ENCODE measurements at regions not wholly inside any gene's neighbourhood (a gene's known extent, or its start where the extent isn't known, plus 50 kb on each side); places are given as distances from the start of the nearest gene placed in this dataset.

- POLR2A ChIA-PET = no interaction called here
- intact Hi-C loops (cut with micrococcal nuclease) = no loop called here
These were observed 216.8 kb downstream of the NXNL2 start for GRCh38 chr9:88751781-88752180.

More at GRCh38 chr9:88751781-88752180, 216.8 kb downstream of the NXNL2 start:
- BruUV-seq (replicated peaks) = no TSS peak
- Histone ChIP-seq H2AFZ (ENCODE audit: low read depth, low read length) (no peak overlapping the region), H3K4me1 (ENCODE audit: control insufficient read depth, extremely low read depth, insufficient read depth, low read length) (peaks cover 4% of the 10 kb centered on the region), H3K9me3 (replicated peaks; ENCODE audit: control insufficient read depth, insufficient read depth, low read length) (no peaks in the 10 kb centered on the region), H3K79me2 (ENCODE audit: control insufficient read depth, insufficient read depth, low read length) (no peaks in the 10 kb centered on the region), H3K4me2 (ENCODE audit: insufficient read depth, low read length) (no peak overlapping the region), H3K4me3 (replicated peaks in 1 of 3; ENCODE audit: insufficient read depth in 1 of 3, low read depth in 1 of 3, low read length in 3 of 3) (no peak overlapping the region), H3K36me3 (ENCODE audit: control insufficient read depth in 2 of 2, extremely low read depth in 1 of 2, insufficient read depth in 2 of 2, low read length in 2 of 2) (no peaks in the 10 kb centered on the region), H3K9me1 (replicated peaks; ENCODE audit: control insufficient read depth, extremely low read depth, insufficient read depth, low read length) (no peaks in the 10 kb centered on the region), H3K27ac (ENCODE audit: insufficient read depth, low read depth, low read length) (no peak overlapping the region), H4K20me1 (replicated peaks; ENCODE audit: control insufficient read depth, extremely low read depth, insufficient read depth, low read length) (no peaks in the 10 kb centered on the region), H3K27me3 (ENCODE audit: control insufficient read depth in 2 of 2, insufficient read depth in 2 of 2, low read length in 2 of 2) (no peaks in the 10 kb centered on the region), H3K9ac (replicated peaks; ENCODE audit: extremely low read depth, insufficient read depth, low read length) (no peak overlapping the region)
- dilution Hi-C loops (cut with MboI; ENCODE audit: extremely low pct_ligation_motif_present, low sequenced_read_pairs) = no loop called here
- FAIRE-seq (no peak), DNase-seq (ENCODE audit: low read depth, low spot score) (no peak)
- TF ChIP-seq EZH2 (IDR thresholded peaks at IDR 0.05; ENCODE audit: borderline replicate concordance, low read depth, low read length, severe bottlenecking) (no peak), POLR2A (IDR thresholded peaks at IDR 0.05; ENCODE audit: low read depth, low read length) (no peak), FOS (IDR thresholded peaks at IDR 0.05; ENCODE audit: borderline replicate concordance, insufficient read depth, low read length) (no peak)
- TF ChIP-seq, protein P1, sequence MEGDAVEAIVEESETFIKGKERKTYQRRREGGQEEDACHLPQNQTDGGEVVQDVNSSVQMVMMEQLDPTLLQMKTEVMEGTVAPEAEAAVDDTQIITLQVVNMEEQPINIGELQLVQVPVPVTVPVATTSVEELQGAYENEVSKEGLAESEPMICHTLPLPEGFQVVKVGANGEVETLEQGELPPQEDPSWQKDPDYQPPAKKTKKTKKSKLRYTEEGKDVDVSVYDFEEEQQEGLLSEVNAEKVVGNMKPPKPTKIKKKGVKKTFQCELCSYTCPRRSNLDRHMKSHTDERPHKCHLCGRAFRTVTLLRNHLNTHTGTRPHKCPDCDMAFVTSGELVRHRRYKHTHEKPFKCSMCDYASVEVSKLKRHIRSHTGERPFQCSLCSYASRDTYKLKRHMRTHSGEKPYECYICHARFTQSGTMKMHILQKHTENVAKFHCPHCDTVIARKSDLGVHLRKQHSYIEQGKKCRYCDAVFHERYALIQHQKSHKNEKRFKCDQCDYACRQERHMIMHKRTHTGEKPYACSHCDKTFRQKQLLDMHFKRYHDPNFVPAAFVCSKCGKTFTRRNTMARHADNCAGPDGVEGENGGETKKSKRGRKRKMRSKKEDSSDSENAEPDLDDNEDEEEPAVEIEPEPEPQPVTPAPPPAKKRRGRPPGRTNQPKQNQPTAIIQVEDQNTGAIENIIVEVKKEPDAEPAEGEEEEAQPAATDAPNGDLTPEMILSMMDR (IDR thresholded peaks at IDR 0.05; ENCODE audit: extremely low read depth in 1 of 2, insufficient read depth in 1 of 2, low read depth in 1 of 2, low read length in 2 of 2) = no peak
- TF ChIP-seq, protein P2, sequence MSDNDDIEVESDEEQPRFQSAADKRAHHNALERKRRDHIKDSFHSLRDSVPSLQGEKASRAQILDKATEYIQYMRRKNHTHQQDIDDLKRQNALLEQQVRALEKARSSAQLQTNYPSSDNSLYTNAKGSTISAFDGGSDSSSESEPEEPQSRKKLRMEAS (IDR thresholded peaks at IDR 0.05; ENCODE audit: insufficient read depth, insufficient read length) = no peak
- CTCF ChIA-PET = no interaction called here

Measured in endothelial cell of umbilical vein (primary cell).